ENCODE measurements at regions not wholly inside any gene's neighbourhood (a gene's known extent, or its start where the extent isn't known, plus 50 kb on each side); places are given as distances from the start of the nearest gene placed in this dataset.

DNA sequence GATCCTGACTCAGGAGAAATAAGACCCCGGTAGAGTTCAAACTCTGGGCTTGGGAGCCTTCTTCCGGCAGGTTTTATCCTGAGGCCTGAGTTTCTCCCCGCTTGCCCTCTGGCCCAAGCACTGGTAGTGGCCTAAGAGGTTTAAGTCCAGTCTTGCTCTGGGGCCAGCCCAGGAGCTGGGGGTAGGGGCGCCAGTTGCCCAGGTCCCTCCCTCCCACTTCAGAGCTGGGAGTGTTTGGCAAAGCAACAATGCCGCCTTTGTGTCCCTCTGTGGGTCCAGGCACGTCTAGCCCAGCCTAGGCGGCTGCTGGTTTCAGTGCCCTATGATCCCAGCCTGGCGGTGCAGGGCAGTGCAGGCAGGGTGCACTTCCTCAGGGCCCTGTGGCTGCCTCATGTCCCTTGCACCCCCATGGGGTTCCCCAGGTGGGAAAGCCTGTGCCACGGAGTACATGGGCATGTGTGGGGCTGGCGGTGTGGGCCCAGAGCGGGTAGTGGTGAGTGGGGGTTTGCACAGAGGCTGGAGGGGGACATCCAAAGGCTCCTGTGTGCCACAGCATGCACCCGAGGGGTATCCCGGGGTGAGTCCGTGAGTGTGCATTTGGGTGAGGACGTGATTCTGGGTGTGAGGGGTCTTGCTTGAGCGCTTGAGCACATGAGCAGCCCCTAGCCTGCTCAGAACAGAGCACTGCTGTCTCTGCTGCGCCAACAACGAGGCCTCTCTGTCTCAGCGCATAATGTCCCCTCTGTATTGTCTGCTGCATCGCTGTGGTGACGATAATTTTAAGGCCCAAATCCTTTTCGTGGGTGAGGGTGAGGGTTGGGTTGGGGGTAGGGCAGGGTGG, 61.7 kb upstream of the PSD2 start:
- no peak for DNase-seq (ENCODE audit: low read depth, low spot score)

DNA sequence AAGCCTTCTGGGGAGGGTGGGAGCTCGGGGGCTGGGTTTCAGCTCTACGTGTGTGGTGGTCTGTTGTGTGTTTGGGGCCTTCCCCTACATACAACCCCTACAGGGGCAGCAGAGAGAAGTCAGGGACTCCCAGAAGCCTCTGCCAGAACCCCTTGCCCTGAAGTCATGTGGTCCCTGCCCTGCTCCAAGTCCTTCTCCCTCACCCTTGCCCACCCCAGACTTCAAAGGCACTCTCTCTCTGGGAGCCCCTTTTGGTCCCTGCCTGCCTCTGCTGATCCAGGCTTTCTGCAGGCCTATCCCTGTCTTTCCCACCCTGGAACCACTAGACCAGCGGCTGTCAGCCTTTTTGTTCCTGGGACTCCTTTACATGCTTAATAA, 61.1 kb upstream of the PSD2 start:
- no peak for DNase-seq (ENCODE audit: low read depth, low spot score)

DNA sequence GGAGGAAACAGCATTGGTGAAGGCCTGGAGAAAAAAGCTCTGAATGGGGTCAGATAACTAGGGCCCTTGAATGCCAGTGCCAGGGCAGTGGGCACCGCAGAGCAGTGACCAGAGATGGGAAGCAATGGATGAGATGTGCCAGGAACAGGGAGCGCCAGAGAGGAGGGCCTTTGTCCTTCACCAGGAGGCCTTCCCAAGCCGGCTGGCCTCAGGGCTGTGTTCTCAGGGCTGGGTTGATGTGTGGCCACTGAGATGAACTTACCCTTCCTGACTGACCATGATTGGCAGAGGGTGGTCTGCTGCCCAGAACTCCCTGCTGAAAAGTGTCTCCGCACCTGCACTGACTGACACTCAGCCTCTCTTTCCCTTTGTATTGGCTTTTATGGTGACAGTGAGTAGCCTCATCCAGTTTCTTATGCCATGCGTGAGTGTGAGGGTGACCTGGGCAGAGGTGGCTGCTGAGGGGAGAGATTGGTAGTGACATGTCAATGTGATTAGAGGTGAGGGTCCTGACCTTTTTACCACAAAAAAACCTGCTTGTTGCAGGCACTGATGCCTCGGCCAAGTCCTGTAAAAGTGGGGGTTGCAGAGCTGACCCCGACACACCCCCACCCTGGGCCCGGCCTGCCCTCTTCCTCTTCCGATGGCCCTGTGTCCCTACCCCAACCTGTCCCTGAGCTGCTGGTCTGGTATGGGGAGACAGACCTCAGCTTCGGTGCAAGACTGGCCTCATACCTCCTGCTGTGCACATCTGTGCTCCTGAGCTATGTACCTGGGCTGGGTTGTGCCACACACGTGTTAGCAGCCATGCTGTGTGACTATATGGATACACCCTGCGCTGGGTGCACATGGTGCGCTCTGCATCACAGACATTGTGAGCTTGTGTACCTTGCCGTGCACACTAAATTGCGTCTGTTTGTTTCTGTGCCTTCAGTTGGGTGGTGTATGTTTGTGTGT, 57.1 kb upstream of the PSD2 start:
- no peak for DNase-seq (ENCODE audit: low read depth, low spot score)

DNA sequence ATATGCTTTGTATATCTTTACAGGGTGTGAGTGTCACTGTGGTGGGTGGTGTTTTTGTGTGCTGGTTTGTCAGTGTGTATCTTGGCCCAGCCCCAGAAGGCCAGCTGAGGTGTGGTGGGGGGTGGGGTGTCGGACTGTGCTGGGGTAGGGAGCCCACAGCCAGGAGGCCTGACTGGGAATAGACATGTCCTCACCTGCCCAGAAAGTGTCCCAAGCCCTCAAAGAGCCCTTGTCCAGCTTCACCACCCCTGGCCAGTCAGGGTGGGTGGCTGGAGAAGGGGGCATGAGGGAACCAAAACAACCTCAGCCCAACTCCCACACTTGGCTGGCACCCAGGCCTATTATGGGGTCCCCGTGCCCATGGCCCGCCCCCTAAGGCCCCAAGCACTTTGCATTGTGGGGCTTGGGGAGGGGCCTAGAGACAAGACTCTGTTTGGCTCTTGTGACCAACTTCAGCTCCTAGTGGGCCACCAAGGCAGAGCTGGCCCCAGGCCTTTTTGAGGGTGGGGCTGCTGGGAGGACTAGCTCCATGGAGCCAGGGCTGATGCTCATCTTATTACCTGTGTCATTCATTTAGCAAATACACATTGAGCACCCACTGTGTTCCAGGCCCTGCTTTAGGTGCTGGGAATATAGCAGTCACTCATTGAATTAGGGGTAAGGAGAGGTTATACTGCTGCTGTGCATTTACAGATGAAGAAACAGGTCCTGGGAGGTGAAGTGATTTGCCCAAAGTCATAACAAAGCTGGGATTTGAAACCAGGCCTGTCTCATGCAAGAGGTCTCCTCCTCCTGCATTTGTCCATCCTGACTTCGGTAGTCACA, 56.2 kb upstream of the PSD2 start:
- DNase-seq (ENCODE audit: low read depth, low spot score), result no peak

DNA sequence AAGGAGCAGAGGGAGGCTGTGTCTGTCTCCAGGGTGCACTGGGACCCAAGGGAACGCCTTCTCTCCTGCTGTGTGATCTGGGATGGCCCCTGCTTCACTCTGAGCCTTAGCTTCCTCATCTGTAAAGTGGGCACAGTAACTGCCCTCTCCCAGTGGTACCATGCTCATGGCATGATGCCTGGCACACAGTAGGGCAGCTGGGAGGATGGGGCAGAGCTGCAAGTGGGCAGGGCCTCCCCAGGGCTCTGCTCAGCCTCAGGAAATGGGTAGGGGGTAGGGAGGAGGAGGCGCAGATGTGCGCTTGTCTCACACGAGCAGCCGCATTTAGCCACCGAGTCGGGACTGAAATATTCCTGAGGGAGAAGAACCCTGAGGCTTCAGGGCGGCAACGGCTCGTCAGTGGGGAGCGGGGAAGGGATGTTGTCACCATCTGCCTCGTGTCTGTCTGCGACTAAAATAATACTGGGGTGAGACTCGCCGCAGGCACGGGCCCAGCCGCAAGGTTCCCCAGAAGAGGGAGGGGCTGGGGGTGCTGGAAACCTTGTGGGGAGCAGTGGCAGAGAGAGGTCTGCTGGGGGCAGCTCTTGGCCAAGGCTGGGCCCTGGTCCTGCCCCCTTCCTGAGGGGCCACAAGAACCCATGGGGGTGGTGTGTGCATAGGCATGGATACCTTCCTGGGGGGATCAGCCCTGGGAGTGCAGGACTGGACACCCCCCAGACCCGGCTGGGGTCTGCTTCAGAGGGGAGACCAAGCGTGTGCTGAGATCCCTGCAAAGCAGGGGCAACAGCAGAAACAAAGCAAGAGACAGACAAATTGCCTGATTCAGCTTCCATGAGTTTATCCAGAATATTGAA, 55.2 kb upstream of the PSD2 start:
- DNase-seq (ENCODE audit: low read depth, low spot score), result no peak

DNA sequence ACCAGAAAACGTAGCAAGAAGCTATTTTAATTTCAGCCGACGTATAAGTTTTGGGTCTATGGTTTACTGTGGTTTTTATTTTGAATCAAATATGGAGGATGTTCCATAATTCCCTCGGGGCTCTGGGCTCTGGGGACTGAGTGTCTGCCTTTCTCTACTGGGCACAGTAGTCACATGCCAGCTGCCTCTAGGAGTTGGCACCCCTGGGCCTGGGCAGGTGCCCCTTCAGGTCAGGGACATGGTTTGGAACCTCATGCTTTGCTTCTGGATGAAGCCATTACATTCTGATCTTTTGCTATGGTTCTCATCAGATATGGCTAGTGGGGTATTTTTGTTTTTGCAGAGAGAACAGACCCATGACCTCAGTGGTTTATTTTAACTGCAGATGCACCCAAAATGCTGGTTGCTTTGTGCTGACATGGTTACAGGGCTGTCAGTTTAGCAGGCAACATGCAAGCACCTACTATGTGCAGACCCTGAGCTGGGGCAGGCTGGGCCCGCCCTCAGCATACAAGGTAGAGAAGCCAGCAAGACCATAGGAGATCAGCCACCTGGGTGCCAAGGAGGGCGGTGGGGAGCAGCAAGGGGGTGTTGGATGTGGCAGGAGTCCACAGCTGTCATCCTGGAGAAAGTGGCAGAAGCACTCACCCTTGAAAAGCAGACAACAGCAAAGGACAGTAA, 54.5 kb upstream of the PSD2 start:
- DNase-seq (ENCODE audit: low read depth, low spot score), result no peak

DNA sequence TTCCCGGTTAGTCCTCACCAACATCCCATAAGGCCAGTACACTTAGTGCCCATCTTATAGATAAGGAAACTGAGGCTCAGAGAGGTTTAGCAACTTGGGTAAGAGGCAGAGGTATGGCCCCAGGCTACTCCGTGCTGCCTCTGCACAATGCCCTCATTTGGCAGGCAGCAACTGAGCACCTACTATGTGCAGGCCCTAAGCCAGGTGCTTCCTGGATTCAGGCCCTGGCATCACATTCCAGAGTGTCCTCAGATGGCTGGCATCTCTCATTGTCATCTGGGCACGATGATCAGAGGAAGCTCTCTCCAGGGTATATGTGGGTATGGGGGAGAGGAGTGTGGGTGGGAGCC, 53.8 kb upstream of the PSD2 start:
- DNase-seq (ENCODE audit: low read depth, low spot score), result no peak

DNA sequence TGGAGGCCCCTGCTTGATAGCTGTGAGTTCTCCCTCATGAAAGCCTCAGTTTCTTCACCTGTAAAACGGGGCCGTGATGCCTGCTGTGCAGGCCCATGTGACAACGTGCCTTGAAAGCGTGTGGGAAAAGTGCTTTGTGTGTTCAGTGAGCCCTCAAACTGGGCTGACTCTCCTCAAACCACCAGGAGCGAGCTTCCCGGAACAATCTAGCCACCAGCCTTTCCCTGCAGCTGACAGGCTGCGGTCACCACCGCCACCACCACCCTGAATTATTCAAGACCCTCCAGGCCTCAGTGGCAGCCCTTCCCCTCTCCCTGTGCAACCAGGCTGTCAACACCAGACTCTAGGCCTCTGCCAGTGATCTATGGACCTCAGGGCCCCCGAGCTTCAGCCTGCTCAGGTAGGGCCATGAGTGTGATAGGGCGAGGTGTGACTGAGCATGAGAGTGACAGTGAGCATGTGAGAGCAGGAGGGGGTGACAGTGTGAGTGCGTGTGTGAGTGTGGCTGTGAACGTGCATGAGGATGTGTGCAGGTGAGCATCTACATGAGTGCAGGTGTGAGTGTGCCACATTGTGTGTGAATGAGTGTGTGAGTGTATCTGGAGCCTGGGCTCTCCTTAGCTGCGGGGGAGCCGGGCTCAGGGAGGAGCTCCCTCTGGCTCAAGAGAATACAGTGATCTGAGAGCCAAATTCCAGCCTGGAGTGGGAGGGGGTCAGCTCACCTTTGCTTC, 53.3 kb upstream of the PSD2 start:
- DNase-seq (ENCODE audit: low read depth, low spot score), result no peak

DNA sequence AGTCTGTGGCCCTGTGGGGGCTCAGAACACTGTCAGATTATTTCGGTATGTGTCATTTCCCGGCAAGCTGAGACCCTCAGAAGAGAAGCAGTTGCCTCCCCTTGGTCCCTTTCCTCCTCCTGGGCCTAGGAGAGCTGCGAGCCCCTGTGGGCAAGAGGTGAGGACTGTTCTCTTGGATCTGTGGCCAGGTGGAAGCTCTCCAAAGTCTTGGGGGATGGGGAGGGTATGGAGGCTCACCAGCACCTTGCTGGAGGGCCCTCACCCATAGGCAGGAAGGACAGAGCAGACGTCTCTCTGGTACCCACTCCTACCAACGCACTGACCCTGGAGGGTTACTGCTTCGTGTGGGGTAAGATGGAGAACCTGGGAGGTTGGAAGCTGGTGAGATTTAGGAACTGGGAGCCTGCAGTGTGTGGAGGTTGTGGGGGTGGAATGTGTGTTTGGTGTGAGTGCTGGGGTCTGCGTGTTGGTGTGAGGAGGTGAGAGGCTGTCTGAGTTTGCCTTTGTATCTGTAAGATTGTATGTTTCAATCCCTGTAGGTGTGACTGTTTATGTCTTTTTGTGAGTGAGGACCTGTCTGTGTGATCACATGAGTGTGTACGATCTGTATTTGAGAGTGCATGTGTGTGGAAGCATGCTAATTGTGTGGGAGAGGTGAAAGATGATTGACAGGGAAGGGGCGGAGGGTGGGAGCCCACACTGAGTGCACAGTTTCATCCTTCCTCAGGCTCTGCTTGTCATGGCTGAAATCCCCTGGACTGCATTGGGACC, 52.4 kb upstream of the PSD2 start:
- no peak for DNase-seq (ENCODE audit: low read depth, low spot score)

DNA sequence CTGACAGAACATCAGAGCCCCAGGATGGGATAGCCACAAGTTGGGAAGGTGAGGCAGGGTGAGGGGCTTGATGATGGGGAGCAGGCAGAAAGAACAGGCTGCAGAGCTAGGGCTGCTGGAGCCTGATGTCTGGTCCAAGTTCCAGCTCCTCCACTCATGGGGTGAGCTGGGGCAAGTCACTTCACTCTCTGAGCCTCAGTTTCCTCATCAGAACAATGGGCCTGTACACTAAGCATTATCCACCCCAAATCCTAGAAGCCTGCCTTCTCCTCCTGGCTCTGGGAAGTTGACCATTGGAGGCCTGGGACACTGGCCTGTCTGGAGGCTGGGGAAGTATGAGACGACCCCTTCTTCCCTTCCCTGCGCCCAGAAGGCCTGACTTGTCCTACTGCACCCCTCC, 51.8 kb upstream of the PSD2 start:
- DNase-seq (ENCODE audit: low read depth, low spot score), result no peak

DNA sequence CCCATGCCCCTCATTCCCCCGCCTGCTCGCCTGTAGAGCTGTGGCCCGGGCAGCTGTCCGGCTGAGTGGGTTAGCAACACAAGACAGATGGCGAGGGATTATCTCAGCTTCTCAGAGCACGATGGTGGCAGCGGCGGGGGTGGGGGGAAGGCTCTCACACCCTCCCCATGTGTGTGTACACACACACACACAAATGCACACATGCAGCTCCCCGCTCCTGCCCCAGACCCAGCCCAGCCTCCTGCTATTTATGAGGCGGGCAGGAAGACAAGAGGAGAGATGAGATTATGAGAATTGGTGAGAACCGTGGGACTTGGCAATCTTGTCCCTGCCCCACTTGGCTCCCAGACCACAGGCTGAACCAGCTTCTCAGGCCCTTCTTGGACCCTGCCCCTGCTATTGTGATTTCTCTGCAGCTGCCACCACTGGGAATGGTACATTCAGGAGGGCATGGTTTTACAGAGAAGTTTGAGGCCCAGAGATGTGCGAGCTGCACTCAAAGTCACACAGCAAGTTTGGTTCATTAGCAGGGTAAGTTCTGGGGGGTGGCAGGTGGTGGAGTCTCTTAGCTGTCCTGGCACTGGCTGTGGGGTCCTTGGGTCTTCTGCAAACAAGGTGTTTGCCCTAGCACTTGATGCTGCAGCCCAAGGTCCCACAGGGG, 51.0 kb upstream of the PSD2 start:
- DNase-seq (ENCODE audit: low read depth, low spot score), result no peak

DNA sequence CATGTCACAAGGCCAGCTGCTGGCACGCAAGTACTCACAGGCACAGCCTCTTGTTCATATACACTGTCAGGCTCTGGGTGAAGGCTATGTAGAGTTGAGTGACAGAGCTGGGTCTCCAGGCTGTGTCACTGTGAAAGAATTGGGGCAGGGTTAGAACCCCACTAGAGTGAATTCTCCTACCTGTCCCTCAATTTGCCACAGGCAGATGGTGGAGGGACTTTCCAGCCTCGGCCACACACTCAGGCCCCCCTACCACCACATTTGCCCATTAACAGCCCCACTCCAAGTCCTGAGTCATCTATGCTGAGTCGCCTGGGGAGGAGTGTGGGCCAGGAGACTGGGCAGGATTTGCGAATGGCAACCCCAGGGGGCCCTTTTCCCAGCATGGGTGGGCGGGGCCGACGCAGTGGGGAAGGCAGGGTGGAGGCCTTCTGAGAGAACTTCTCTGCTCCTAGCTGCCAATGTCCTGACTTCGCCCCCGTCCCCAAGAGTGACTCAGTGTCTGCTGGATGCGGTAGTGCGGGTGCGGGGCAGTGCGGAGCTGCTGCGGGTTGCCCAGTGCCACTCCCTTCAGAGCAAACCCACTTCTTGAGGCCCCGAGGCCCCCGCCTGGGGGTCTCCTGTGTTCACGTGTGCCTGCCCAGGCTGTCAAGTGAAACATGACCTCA, 50.3 kb upstream of the PSD2 start:
- DNase-seq (ENCODE audit: low read depth, low spot score), result no peak

DNA sequence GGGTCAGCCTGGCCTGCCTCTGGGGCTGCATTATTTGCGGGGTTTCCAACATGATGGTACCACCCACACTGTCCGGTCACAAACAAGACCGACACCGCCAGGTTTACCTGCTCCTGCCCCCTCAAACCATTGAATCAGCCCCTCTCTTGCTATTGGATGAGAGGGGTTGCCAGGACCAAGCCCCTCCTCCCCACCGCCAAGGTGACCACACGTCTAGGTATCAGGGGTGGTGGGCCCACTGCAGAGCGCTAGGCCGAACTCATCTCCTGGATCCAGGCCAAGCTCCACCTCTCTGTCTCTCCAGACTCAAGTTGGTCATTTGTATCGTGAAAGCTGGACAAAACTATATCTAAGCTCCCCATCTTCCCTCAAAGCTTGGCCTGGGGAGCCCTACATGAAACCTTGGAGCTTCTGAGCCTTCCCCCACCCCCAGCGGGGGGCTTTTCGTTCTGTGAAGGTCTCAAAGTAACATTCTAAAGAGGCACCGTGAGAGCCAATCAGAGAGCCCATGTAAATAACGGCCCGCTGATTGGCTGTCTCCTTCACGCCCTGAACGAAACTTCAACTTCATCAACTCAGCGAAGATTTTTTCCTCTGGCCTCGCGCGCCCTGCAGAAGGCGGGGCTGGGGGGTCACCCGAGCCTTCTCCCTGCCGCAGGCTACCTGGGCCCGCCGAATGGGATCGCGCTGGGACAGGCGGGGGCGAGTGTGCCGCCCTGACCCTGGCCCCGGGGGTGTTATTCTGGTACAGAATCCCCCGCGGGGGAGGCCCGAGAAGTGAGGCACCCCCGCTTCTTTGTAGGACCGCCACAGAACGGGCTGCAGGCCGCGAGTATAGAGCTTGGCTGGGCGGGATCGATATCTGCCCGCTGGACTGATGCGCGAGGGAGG, 49.6 kb upstream of the PSD2 start:
- peak; percentile 9 for DNase-seq (ENCODE audit: low read depth, low spot score)

Data from activated CD4-positive, CD25-positive, alpha-beta regulatory T cell treated with anti-CD3 and anti-CD28 coated beads, Interleukin-2, amount 50 U/mL, for 16 hours (primary cell).